HK-2 (cell line): ENCODE measurements at regions not wholly inside any gene's neighbourhood (a gene's known extent, or its start where the extent isn't known, plus 50 kb on each side); places are given as distances from the start of the nearest gene placed in this dataset.

Source experiments
- DNase-seq: peaks from one replicate; pipeline ENCODE4 v3.0.0-alpha.2; 2018; ENCODE audit not compliant: unreplicated experiment

DNA sequence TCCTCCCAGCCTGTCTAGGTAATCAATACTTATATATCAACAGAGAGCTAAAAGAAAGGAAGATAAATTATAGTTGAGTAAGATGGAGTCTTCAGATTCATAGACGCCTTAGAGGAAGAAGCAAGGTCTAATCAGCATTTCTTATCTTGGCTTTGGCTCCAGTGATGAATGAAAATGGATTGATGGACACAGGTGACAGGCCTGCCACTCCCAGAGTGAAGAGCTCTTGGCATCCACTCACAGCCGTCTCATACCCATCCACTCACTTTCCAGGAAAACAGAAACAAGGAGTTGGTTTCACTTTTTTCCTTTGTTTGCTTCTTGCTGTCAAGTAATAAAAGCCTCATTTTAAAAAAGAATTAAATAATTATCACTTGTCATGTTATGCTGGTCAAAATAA is 168.2 kb downstream of the MFSD1 start:
- DNase-seq: no peak

DNA sequence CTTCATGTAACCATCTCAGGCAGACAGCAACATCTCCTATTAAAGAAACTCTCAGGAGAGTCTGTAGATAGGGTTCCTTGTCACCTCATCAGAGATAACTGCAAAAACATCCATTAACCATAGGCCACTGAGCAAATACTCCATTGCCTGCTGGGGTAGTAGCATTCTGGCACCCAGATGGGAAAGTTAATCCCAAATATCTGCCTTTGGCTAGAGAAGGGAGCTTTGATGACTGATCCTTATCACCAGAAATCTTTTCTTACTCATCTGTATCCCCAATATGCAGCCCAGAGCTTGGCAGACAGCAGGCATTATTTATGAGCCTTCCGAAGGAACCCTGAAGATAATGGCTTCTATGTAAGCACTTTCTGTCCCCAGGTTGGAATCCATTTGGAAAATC is 173.1 kb downstream of the MFSD1 start:
- DNase-seq: no peak

DNA sequence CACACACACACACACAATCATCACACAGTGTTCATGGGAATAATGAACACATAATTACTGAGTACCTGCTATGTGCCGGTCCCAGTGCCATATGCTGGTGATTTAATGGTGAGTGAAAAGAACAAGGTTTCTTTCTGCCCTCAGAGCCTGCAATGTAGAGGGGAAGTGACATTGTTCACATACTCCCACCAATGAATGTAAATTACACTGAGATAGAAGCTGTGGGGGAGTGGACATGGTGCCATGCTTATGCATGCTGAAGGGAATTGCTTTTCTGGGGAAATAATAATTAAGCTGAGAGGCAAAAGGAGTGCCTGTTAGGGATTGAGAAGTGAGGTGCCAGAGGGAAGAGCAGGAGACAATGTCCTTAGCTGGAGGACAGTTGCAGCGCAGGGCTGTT is 175.1 kb downstream of the MFSD1 start:
- DNase-seq: no peak

DNA sequence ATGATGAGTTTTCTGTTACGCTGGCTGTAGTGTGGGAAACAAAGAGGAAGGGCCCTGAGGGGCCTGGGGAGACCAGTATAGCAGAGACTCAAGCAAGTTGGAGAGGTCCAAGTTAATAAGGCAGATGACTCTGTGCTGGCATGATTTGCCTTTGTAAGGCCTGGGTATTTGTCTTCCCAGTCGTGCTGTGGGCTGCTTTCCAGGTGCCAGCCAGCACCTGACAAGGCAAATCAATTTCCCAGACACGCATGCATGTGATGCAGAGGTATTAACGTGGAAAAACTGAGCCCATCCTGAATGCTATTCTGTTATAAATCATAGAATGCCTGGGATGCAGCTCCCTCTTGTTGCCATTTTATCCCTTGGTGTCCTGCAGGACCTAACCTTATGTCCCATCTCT is 175.6 kb downstream of the MFSD1 start:
- DNase-seq: no peak

DNA sequence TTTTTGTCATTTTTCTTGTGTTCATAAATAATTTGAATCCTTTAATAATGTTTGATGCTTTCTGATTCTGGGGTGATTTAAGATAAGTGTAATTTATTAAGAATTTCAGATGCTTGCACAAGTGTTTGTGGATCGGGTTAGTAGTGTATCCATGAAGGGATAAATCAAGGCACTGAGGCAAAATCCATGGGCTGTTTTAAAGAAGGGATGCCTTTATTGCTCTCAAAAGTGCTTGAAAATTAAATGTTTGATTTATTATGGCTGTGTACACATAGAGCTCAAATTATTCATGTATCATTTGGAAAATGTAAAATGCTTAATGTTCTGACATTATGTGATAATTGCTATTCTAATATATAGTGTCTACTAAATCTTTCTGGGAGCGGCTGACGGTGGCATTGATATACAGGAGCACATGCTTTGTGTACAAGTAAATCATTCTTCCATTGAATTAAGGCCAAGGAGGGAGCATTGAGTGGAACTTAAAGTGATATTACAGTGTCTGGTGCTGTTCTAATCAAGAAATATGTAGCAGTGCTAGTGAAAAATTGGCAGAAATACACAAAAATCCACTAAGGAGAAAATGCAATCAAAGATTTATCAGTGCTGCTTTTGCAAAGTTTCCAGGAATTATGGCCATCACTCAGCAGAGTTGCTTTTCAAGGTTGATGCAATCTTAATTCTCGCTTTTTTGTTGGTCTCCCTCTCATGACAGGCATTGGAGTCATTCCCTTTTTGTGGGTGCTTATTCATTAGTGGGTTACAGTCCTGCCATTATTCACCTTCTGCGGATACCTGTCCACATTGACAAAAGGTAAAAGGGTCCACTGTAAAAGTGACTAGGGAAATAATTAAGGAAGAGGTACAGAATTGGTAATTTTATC is 181.6 kb downstream of the MFSD1 start:
- no peak for DNase-seq

DNA sequence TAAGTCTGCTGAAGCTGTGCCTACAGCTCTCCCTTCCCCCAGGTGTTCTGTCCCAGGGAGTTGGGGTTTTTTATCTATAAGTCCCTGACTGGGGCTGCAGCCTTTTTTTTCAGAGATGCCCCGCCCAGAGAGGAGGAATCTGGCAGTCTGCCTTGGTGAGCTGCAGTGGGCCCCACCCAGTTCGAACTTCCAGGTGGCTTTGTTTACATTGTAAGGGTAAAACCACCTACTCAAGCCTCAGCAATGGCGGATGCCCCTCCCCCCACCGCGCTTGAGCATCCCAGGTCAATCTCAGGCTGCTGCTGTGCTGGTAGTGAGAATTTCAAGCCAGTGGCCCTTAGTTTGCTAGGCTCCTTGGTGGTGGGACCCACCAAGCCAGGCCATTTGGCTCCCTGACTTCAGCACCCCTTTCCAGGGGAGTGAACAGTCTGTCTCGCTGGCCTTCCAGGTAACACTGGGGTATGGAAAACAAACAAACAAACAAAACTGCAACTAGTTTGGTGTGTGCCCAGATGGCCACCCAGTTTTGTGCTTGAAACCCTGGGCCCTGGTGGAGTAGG is 189.4 kb downstream of the MFSD1 start:
- no peak for DNase-seq

DNA sequence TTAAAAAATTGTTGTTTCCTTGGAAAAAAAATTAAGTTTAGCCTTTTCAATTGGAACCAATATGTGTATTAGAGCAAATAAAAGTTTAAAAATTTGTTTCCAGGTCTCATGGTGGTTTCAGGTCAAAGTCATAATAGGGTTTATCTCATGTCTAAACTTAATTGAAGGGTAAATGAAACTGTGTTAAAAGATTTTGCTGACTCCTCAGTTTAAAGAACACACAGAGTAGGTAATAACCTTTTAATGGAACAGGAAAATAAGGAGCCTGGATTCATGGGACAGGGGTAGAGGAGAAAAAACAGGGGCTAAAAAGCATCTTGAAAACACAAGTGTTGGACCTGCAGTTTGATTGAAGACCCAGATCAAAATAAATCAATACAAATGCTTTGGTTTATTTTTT is 190.6 kb downstream of the MFSD1 start:
- no peak for DNase-seq

DNA sequence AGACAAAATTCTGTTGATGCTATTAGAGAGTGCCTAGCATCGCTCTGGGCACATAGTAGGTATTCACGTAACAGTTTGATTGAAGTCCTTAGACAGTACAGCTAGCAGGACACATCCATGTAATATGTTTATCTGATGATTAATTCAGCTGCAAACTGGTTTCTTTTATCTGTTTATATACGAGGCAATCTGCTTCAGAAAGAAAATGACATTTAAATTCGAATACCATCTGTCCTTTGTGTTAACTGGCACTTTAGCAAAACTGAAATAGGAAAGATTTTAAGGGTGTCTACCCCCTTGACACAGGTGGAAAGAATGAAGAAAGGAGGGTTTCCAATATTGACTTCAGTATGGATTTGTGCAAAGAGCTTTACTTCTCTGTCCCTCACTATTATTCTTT is 192.5 kb downstream of the MFSD1 start:
- DNase-seq: no peak

DNA sequence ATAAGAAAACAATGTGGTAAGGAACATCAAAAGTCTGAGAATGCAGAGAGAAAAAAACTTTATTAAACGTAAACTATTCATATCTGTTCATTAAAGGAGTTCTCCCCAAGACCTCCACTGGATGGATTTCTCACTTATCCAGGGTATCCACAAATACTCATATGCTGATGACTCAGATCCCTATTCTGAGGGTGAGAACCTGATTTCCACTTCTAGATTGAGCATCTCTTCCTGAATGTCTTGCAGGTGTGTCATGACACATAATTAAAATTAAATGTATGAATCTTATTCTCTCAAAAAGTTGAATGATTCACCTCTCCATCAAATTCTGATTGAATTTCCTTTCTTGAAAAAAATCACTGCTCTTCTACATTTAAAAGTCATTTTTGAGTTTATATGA is 199.9 kb downstream of the MFSD1 start:
- no peak for DNase-seq

DNA sequence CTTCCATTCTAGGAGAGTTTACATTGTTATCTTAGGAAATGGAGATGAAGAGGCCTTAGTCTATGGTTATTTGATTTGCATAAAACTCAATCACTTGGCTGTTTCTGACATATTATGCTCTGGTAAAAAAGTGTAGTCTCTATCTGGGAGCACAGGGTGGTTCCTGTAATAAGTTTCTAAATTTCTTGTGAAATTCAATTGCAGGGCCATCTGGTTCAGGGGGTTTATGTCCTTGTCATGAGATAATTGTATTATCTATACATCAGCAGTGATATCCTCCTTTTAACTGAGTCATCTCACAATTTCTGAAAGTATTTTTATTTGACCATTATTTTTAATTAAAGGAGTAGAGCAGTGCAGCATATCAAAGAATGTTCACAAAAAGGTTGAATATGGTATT is 203.3 kb downstream of the MFSD1 start:
- no peak for DNase-seq

DNA sequence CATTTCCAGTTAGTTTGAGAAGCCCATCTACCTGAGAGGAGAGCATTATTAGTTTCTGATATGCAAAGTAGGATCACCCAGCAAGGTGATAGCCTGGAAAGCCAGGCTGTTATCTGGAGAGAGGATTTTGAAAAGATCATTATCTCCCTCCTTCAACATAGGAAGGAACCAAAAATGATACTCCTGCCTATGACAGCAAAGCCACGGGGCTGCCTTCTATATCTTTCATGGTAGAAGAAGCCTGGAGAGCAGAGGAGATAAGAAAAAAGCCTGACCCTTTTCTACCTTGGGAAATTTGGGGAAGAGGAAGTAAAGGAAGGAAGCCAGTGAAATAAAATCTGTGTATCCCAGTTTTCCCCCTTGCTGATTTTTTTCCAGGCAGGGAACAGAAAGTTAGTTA is 205.5 kb downstream of the MFSD1 start:
- DNase-seq: no peak

DNA sequence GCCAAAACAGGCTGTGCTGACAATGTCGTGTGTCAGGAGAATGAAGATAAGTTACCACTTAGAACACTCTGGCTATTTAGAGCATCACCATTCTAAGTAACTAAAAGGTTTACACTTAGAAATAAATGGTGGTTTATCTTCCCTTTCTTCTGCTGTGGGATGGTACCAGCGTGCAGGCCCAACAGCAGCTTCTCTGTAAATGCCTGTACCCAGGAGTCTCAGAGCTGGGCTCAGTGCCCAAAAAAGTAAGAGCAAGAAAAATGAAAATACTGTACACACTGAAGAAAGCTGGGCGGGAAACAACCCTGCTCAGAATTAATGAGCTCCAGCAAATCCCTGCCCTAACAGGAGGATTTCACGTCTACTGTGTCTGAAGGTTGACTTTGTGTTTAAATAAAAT is 206.5 kb downstream of the MFSD1 start:
- DNase-seq: no peak

DNA sequence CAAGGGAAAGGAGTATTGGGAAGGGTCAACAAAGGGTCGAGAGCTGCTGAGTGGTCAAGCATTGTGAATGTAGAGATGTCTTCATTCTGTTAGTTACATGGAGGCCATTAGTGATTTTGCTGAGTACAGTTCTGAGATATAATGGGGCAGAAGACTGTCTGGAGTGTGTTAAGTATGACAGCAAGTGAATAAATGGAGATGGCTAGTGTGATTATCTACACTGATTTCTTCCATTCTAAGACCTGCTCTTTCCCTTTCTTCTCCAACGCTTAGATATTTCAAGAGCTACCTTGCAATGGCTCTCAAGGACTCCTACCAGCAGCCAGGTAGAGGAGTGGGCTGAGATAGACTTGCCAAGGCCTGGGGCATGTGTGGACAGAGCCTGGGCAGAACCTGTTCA is 216.5 kb downstream of the MFSD1 start:
- no peak for DNase-seq

DNA sequence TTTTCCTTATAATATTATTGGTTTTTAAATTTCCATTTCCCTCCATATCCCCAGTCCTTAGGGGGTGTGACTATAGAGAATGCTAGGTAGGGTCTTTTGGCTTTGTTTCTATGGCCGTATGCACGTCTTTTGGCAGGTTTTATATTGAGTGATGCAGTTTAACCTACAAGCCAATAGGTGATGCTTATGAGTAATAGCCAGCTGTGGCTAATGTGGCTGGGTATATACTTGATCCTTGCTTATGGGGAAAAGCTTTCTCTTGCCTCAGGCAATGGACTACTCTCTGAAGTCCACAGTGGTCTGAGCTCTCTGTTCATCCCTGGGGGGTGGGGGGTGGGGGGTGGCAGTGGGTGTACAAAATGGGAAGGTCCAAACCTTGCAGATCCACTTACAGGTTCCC is 223.9 kb downstream of the MFSD1 start:
- DNase-seq: no peak

DNA sequence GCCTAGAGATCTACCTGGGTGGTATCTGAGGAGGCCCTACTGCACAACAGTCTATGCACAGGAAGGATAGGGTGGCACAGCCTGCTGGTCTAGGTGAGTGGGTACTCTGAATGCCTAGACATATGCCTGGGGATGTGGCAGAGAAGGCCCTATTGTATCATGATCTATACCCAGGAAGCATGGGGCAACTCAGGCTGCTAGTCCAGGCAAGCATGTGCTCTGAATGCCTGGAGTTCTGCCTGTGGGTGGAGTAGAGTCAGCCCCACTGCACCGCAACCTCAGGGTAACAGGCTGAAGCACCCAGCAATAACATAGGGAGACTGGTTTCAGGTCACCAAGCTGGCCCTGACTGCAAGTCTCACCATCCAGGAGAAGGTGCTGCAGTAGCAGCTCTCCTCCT is 224.7 kb downstream of the MFSD1 start:
- no peak for DNase-seq

DNA sequence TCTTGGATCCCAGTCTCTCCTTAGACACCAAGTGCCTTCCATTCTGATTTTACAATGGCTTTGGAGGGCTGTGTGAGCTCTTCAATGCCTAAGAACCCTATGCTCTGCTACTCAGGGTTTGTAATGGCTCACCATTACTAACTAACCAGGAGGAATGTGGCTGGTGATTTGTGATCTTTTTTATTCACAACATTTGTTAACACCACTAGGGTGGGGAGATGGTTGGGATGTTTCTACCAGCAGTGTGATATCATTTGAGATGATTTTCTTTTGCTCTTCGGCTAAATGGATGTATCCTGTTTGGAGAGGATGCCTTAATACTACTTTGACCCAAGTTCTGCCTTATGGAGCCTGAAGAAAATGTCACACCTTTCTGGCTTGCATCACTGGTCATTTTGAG is 226.9 kb downstream of the MFSD1 start:
- no peak for DNase-seq

DNA sequence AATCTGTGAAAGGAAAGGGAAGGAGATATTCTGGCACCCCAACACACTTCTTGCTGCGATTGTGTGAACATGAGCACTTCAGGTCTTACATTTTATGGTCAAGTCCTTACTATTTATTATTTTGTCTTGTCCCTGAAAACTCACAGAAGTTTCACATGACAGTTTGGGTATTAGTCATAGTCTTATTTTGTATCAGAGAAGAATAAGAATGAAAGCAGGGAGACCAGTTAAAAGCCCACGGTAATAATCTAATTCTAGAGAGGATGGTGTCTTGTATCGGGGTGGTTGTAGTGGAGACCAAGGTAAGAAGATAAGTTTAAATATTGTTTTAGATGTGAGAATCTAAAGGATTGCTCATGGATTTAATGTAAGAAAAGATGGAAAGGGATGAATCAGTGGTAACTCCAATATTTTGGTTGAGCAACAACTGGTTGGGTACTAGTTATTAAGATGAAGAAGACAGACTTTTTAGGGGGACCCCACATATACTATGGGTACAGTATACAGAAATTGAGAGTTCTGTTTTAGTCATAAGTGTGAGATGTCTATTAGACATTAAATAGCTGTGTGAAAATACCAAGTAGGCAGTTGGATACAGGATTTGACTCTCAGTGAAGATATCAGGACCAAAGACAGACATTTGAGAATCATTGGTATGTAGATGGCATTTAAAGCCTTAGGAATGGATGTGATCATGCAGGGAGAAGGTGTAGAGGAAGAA is 227.6 kb downstream of the MFSD1 start:
- no peak for DNase-seq

DNA sequence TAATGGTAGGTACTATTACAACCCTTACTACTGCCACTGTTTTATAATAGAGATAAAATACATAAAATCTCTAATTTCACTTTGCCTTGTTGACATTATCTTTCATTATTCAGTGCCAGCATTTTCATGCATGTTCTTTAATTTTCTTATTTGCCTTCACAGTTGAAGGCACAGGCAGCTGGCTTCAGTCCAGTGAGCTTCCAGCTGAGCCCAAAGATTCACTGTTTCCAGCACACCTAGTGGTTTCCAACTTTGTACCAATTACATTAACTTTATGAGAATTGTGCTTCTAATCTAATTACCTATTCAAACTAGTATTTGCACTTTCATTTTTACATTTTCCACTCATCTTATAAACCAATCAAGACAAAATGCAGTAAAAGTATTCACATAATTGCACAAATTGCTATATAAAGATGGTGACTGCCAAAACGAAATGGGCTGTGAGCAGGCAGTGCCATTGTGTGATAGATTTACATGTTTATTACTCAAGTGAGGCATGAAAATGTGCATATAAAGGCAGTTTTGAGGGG is 228.3 kb downstream of the MFSD1 start:
- no peak for DNase-seq

DNA sequence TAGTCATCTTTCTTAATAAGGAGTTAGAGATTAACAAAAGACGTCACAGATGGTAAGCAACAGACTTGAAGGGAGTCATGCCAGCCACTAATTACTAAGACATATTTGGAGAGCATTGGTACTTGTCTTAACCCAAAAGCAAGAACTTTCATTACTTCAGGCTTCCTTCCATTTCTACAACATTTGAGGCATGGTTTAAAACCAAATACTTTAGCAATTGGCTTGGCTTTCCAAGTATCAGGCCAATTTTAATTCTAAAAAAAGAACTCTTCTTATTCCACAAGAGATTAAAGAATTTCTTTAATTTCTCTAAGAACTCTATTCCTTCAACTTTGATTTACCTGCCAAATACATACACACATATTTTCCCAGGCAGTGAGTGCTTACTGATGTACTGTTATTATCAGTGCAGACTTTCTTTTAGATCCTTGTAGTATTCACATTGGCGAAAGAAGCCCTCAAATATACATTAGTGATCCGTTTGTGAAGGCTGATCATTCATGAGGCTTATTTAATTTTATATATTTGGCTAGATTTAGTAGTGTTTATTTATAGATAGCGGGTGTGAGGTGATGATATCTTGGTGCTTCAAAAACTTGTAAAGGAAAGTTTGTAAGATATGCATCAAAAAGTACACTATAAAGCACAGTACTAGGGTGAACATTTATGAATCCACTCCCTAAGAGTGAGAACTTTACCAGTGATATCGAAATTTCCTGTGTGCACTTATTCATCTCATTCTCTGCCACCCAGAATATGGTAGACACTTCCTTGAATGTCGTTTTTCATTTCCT is 229.2 kb downstream of the MFSD1 start:
- DNase-seq: no peak

DNA sequence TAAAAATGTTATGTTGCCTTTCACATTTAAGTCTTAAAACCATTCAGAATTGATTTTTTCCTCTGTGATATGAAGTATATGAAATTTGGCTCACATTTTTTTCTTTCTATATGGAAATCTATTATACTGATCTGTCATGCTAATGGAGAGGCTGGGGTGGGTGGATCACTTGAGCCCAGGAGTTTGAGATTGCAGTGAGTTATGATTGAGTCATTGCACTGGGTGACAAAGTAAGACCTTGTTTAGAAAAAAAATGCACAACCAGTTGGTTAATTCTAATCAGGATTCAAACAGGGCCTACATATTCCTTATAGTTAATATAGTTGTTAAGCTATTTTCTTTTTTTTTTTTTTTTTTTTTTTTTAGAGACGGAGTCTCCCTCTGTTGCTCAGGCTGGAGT is 230.5 kb downstream of the MFSD1 start:
- DNase-seq: no peak

DNA sequence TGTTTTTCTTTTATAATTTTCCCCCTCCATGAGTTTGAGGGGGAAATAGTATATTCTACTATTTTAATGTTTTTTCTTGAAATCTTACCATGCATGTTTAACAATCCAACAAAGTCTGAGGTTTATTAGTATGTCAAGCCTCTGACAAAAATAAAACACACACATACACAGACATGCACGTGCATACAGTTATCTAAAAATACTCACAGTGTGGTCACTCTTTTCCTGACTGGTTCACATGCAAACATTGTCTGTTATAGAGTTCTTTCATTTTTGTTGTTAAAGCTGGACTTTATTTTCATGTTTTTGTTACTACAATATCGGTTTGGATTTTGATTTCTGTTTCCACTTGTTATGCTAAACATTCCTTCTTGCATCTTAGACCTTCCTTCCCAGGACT is 236.6 kb downstream of the MFSD1 start:
- DNase-seq: no peak

DNA sequence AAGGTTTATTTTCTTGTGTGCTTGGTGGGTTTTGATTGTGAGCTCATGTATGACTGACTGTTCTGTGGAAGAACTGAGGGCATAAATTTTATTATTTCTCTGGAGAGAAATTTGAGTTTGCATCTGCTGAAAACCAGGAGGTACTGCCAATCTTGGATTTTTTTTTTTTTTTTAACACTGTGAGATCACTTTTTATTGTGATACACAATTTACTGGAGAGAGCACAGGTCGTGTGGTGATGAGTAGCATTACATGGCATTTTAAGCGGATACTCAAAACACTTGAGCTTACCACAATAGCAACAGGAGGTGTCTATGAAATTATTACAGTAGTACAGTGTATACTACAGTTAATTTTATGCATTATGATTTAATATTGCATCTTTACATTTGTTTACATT is 237.4 kb downstream of the MFSD1 start:
- DNase-seq: no peak
